ENCODE measurements at regions not wholly inside any gene's neighbourhood (a gene's known extent, or its start where the extent isn't known, plus 50 kb on each side); places are given as distances from the start of the nearest gene placed in this dataset.

GRCh38 chr10:130769146-130770017 lies 542.1 kb downstream of the TCERG1L start:
- no peak for DNase-seq (ENCODE audit: low read depth)

- DNase-seq (ENCODE audit: low read depth): no peak
Measured at GRCh38 chr10:130770018-130770630, 541.4 kb downstream of the TCERG1L start.

GRCh38 chr10:130771491-130771946 lies 540.0 kb downstream of the TCERG1L start:
- no peak for DNase-seq (ENCODE audit: low read depth)

GRCh38 chr10:130772056-130772455 lies 539.5 kb downstream of the TCERG1L start:
- DNase-seq (ENCODE audit: low read depth): no peak

GRCh38 chr10:130772676-130773075 lies 538.8 kb downstream of the TCERG1L start:
- DNase-seq (ENCODE audit: low read depth): no peak

GRCh38 chr10:130773941-130774340 lies 537.6 kb downstream of the TCERG1L start:
- DNase-seq (ENCODE audit: low read depth): no peak

GRCh38 chr10:130774871-130775270 lies 536.6 kb downstream of the TCERG1L start:
- DNase-seq (ENCODE audit: low read depth): no peak

GRCh38 chr10:130775311-130775710 lies 536.2 kb downstream of the TCERG1L start:
- no peak for DNase-seq (ENCODE audit: low read depth)

GRCh38 chr10:130776724-130777123 lies 534.8 kb downstream of the TCERG1L start:
- no peak for DNase-seq (ENCODE audit: low read depth)

- DNase-seq (ENCODE audit: low read depth): no peak
Measured at GRCh38 chr10:130777507-130778165, 533.9 kb downstream of the TCERG1L start.

- DNase-seq (ENCODE audit: low read depth): no peak
Measured at GRCh38 chr10:130778166-130778545, 533.4 kb downstream of the TCERG1L start.

- no peak for DNase-seq (ENCODE audit: low read depth)
Measured at GRCh38 chr10:130780763-130781162, 530.8 kb downstream of the TCERG1L start.

GRCh38 chr10:130781206-130781605 lies 530.3 kb downstream of the TCERG1L start:
- no peak for DNase-seq (ENCODE audit: low read depth)

GRCh38 chr10:130781623-130782022 lies 529.9 kb downstream of the TCERG1L start:
- no peak for DNase-seq (ENCODE audit: low read depth)

GRCh38 chr10:130782467-130782866 lies 529.1 kb downstream of the TCERG1L start:
- no peak for DNase-seq (ENCODE audit: low read depth)

- DNase-seq (ENCODE audit: low read depth): no peak
Measured at GRCh38 chr10:130784326-130784725, 527.2 kb downstream of the TCERG1L start.

GRCh38 chr10:130786365-130786966 lies 525.1 kb downstream of the TCERG1L start:
- DNase-seq (ENCODE audit: low read depth): no peak

- no peak for DNase-seq (ENCODE audit: low read depth)
Measured at GRCh38 chr10:130787243-130787642, 524.3 kb downstream of the TCERG1L start.

GRCh38 chr10:130787821-130788220 lies 523.7 kb downstream of the TCERG1L start:
- no peak for DNase-seq (ENCODE audit: low read depth)

GRCh38 chr10:130790339-130790738 lies 521.2 kb downstream of the TCERG1L start:
- DNase-seq (ENCODE audit: low read depth): peak; percentile 2

GRCh38 chr10:130792096-130792845 lies 519.2 kb downstream of the TCERG1L start:
- no peak for DNase-seq (ENCODE audit: low read depth)
